GM10248 (cell line): ENCODE measurements at regions not wholly inside any gene's neighbourhood (a gene's known extent, or its start where the extent isn't known, plus 50 kb on each side); places are given as distances from the start of the nearest gene placed in this dataset.

ENCODE experiments used
- CTCF ChIA-PET: fragments of 300-600 bp; sonication (Branson Sonifier 250); formaldehyde crosslinking; extraction: SDS; loops from one replicate; lab custom pipeline; 2021; ENCODE audit warnings: antibody characterized with exemption; lab: Yijun Ruan, JAX
- POLR2A ChIA-PET: fragments of 350-650 bp; sonication (Branson Sonifier 250); formaldehyde crosslinking; extraction: SDS; loops from one replicate; lab custom pipeline; 2020; ENCODE audit warnings: antibody characterized with exemption; lab: Yijun Ruan, JAX
- DNase-seq: peaks from one replicate; pipeline ENCODE4 v3.0.0; 2012; ENCODE audit errors: extremely low spot score
- TF ChIP-seq, protein P1 (sequence below): IDR thresholded peaks from 2 replicates; pipeline ENCODE4 v1.5.1; 2012; ENCODE audit warnings: mild to moderate bottlenecking, low read depth; ENCODE audit errors: extremely low read depth, missing control alignments, control extremely low read depth

DNA sequence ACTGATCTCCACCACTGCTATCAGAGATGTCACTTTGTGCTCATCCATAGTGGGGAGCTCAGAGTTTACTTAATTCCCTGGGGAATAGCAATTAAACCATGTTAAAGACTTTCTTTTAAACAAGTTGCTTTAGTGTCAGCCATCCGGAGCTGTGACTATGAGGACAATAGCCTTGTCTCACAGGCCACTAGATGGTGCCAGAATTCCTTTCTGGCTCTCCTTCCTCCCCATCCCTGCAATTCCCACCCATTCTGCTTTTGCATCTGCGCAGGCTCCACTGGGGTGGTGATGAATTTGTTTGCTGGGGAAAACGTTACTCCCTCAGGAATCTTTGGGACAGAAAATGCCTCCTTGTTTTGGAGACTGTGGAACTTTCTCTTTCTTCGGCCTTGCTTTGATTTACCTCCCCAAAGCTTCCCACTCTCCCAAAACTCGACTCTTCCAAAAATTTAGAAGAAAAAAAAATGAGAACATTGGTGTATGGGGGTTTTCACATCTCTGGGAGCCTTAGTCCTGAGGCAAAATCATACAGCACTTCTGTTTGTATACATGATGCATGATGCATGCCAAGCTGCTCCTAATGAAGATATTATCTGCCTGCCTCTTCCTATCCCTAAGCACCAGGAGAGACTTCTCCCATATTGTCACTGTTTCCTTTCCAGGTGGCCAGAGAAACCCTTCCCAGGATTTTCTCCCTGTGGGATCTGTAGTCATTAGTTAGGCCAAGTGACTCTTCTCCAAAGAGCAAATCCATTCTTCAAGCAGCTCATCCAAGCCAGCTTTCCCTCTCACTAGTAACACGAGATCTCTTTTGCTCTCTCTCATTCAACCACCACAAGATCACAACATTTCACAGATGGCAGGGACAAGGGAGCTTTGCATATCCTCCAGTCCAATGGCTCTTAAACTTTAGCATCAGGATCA is 466.1 kb downstream of the TLR4 start:
- peak; percentile 7 for DNase-seq
- ChIA-PET CTCF (interaction anchor here (0.7 to 1.5 kb wide), 3 partner anchors 247 to 1195 kb away, joined by 3 to 5 read pairs (median 3); no protein-coding TSS in a partner anchor), POLR2A (no interaction called here)
- TF ChIP-seq, protein P1, sequence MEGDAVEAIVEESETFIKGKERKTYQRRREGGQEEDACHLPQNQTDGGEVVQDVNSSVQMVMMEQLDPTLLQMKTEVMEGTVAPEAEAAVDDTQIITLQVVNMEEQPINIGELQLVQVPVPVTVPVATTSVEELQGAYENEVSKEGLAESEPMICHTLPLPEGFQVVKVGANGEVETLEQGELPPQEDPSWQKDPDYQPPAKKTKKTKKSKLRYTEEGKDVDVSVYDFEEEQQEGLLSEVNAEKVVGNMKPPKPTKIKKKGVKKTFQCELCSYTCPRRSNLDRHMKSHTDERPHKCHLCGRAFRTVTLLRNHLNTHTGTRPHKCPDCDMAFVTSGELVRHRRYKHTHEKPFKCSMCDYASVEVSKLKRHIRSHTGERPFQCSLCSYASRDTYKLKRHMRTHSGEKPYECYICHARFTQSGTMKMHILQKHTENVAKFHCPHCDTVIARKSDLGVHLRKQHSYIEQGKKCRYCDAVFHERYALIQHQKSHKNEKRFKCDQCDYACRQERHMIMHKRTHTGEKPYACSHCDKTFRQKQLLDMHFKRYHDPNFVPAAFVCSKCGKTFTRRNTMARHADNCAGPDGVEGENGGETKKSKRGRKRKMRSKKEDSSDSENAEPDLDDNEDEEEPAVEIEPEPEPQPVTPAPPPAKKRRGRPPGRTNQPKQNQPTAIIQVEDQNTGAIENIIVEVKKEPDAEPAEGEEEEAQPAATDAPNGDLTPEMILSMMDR: peak; percentile 24

DNA sequence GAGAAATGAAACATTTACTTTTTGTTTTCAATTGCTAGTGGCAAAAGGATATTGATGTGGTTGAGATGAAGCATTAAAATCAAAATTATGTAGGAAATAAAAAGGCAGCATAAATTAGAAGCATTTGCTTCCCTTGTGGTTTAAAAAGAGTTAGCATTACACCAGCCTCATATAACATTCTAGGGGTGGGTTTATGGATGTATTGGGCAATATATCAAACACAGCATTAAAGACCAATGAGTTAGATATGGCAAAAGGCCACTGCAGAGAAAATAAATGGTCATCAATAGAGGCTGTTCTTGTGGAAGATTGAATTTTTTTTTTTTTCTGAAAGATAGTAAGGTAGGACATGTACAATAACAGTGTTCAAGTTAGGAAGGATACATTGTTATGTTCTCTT is 473.0 kb downstream of the TLR4 start:
- TF ChIP-seq, protein P1: no peak
- ChIA-PET POLR2A (no interaction called here), CTCF (no interaction called here)
- DNase-seq: no peak

DNA sequence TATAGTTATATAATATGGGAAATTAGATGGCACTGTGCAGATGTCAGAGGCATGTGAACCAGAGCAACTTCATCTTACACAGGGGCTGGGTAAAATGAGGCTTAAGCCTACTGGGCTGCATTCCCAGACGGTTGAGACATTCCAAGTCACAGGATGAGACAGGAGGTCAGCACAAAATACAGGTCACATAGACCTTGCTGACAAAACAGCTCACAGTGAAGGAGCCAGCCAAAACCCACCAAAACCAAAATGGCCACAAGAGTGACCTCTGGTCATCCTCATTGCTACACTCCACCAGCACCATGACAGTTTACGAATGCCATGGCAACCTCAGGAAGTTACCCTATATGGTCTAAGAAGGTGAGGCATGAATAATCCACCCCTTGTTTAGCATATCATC is 479.4 kb downstream of the TLR4 start:
- POLR2A ChIA-PET: no interaction called here
- TF ChIP-seq, protein P1: no peak
- no peak for DNase-seq
- CTCF ChIA-PET: no interaction called here

DNA sequence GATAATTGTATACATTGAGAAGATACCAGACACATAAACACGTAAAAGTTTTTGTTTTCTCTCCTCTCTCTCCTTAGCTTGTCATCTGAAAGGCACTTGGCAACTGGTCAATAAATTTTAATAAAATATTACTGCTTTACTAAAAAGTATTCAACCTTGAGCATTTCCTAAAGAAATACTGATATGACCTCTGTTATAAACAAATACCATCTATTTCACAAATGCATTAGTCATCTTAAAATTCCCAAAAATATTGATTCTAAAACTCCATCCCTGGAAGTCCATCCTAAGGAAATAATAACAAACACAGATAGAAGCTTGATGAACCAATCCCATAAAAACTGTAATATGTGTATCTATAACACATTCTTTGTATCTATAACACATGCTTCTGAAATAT is 483.2 kb downstream of the TLR4 start:
- TF ChIP-seq, protein P1: no peak
- no peak for DNase-seq
- ChIA-PET CTCF (no interaction called here), POLR2A (no interaction called here)

DNA sequence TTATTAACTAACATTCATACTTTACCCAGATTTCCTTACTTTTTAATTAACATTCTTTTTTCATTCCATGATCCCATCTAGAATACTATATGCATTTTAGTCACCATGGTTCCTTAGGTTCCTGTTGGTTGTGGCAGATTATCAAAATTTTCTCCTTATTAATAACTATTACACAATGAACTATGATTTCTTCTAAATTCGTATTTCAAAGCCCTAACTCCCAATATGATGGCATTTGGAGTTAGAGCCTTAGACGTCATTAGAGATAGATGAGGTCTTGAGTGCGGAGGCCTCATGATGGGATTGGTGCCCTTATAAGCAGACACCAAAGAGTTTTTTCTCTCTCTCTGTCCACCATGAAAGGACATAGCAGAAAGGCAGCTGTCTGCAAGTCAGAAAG is 485.4 kb downstream of the TLR4 start:
- no peak for DNase-seq
- TF ChIP-seq, protein P1: no peak
- ChIA-PET CTCF (no interaction called here), POLR2A (no interaction called here)

DNA sequence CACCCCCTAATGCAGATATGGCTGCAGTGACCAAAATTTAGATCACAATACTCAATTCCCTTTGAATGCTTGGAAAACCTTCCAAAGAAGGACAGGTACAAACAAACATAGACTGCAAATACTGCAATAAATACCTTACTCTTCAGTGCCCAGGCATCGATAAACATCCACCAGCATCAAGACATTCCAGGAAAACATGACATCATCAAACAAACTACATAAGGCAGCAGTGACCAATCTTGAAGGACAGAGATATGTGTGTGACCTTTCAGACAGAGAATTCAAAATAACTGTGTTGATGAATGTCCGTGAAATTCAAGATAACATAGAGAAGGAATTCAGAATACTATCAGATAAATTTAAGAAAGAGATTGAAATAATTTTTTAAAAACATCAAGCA is 488.6 kb downstream of the TLR4 start:
- TF ChIP-seq, protein P1: no peak
- POLR2A ChIA-PET: no interaction called here
- no peak for DNase-seq
- CTCF ChIA-PET: no interaction called here
